Heart left ventricle (tissue), 16 donors: ENCODE measurements at regions not wholly inside any gene's neighbourhood (a gene's known extent, or its start where the extent isn't known, plus 50 kb on each side); places are given as distances from the start of the nearest gene placed in this dataset.

Source experiments
- ATAC-seq, 4 donors: fragments of 200-7000 bp; cut with Tn5 transposase; one replicate each; pipeline ENCODE4 v1.9.1; 2020 to 2022; ENCODE audit warnings: moderate library complexity in 4 of 4, mild to moderate bottlenecking in 3 of 4, moderate number of reproducible peaks in 1 of 4
- DNase-seq, 5 donors: peaks; one replicate each; pipeline ENCODE4 v3.0.0-alpha.2; 2020
- H3K27ac ChIP-seq, 12 donors: fragments of 200-600 bp; sonication (generic) in 4 of 12; one replicate each; pipeline versions ENCODE4 v1.5.0 to v1.8.0; 2016 to 2022; ENCODE audit warnings: mild to moderate bottlenecking in 2 of 12
- H3K27me3 ChIP-seq, 9 donors: fragments of 200-600 bp; sonication (generic) in 2 of 9; one replicate each; pipeline versions ENCODE4 v1.5.1 to v1.8.0; 2016 to 2022; ENCODE audit warnings: mild to moderate bottlenecking in 3 of 9
- H3K36me3 ChIP-seq, 9 donors: fragments of 200-600 bp; sonication (generic) in 2 of 9; one replicate each; pipeline versions ENCODE4 v1.5.0 to v1.8.0; 2018 to 2022; ENCODE audit warnings: mild to moderate bottlenecking in 2 of 9
- H3K4me1 ChIP-seq, 12 donors: fragments of 200-600 bp; sonication (generic) in 4 of 12; one replicate each; pipeline versions ENCODE4 v1.5.0 to v1.8.0; 2016 to 2022; ENCODE audit warnings: mild to moderate bottlenecking in 3 of 12
- H3K4me3 ChIP-seq, 12 donors: fragments of 200-600 bp; sonication (generic) in 4 of 12; one replicate each; pipeline versions ENCODE4 v1.5.0 to v1.8.0; 2017 to 2022; ENCODE audit warnings: mild to moderate bottlenecking in 9 of 12, moderate library complexity in 4 of 12
- H3K9me3 ChIP-seq, 12 donors: fragments of 200-600 bp; sonication (generic) in 4 of 12; one replicate each; pipeline versions ENCODE4 v1.5.0 to v1.8.0; 2016 to 2022; ENCODE audit warnings: mild to moderate bottlenecking in 1 of 12
- POLR2A ChIP-seq, 2 donors: fragments of 450-650 bp; IDR thresholded peaks; one replicate each; pipeline ENCODE4 v1.6.1; 2017; ENCODE audit warnings: antibody characterized with exemption in 2 of 2, mild to moderate bottlenecking in 2 of 2, moderate library complexity in 2 of 2
- WGBS, 4 donors: extraction: QIAGEN DNeasy Blood & Tissue Kit in 2 of 4; methylation state at CpG; one replicate each; pipeline versions ENCODE4 v1.1.5 to v1.1.7; 2013 to 2018; 5-methylcytosine and 5-hydroxymethylcytosine counted together
- intact Hi-C, 10 donors: fragments of 100-400 bp; cut with DNase I; formaldehyde crosslinking; loops; one replicate each; pipeline versions ENCODE4 v1.11.1 to v1.14.2; 2022
- TF ChIP-seq, protein P1 (sequence below), 12 donors: fragments of 200-600 bp; sonication (generic) in 4 of 12; IDR thresholded peaks; one replicate each; pipeline versions ENCODE4 v1.5.0 to v1.8.0; 2018 to 2022; ENCODE audit warnings: antibody characterized with exemption in 12 of 12, mild to moderate bottlenecking in 5 of 12
- donor health status: ischemic (EF 13 %, LVEDD 7.1; RV severe dilation, severe dysfunction).
- donor health status: healthy with polysubstance abuse.
- donor health status: DM: no; HTN: yes; CAD: no.
- donor health status: DM: no; HTN: no; CAD: no.
- donor health status: ischemic (EF 25% LVEDD 6.9; RV normal size, moderate dysfunction).
- donor health status: ischemic (EF 25% LVEDD 5.7; RV mildly dilated, moderate dysfunction).
- donor health status: healthy.
- donor health status: DM: yes; HTN: yes; CAD: no.
- donor health status: ischemic (EF 35%, LVEDD 5.7; RV mildly dilated, moderate dysfunction).
- donor health status: nonischemic (EF 11% LVEDD 7.7; RV severe dilation, severe dysfunction).
- donor health status: DM: yes; HTN: yes; CAD: no.
- donor health status: PGD.
- donor health status: ischemic (EF 29% LVEDD 5.4; RV normal size, mild dysfunction).
- donor health status: nonischemic (EF 23%, LVEDD 6.1; RV moderate dilation, normal function).

- intact Hi-C loops = no loop called here
- WGBS, 4 donors = 71 to 81% (median 76%) methylated on average over 1 of the region's 1 CpG
- Histone ChIP-seq H3K27me3 (no peaks in the 10 kb centered on the region), H3K36me3 (no peaks in the 10 kb centered on the region), H3K27ac (no peak overlapping the region), H3K4me3 (no peak overlapping the region), H3K9me3 (peaks cover 0 to 10% (median 0%) of the 10 kb centered on the region in 12 donors), H3K4me1 (no peaks in the 10 kb centered on the region)
- TF ChIP-seq, protein P1, sequence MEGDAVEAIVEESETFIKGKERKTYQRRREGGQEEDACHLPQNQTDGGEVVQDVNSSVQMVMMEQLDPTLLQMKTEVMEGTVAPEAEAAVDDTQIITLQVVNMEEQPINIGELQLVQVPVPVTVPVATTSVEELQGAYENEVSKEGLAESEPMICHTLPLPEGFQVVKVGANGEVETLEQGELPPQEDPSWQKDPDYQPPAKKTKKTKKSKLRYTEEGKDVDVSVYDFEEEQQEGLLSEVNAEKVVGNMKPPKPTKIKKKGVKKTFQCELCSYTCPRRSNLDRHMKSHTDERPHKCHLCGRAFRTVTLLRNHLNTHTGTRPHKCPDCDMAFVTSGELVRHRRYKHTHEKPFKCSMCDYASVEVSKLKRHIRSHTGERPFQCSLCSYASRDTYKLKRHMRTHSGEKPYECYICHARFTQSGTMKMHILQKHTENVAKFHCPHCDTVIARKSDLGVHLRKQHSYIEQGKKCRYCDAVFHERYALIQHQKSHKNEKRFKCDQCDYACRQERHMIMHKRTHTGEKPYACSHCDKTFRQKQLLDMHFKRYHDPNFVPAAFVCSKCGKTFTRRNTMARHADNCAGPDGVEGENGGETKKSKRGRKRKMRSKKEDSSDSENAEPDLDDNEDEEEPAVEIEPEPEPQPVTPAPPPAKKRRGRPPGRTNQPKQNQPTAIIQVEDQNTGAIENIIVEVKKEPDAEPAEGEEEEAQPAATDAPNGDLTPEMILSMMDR (IDR thresholded peaks at IDR 0.05) = no peak
- no peak for TF ChIP-seq POLR2A (IDR thresholded peaks at IDR 0.05)
- ATAC-seq (no peak), DNase-seq (no peak)
Measured at GRCh38 chr3:182220471-182220870, 508.7 kb downstream of the SOX2 start.

GRCh38 chr3:182226995-182227394, 515.3 kb downstream of the SOX2 start:
- Histone ChIP-seq H3K27ac (no peak overlapping the region), H3K9me3 (peaks cover 0 to 10% (median 0%) of the 10 kb centered on the region in 12 donors), H3K4me1 (no peaks in the 10 kb centered on the region), H3K4me3 (no peak overlapping the region), H3K36me3 (no peaks in the 10 kb centered on the region), H3K27me3 (no peaks in the 10 kb centered on the region)
- TF ChIP-seq POLR2A (IDR thresholded peaks at IDR 0.05) = no peak
- TF ChIP-seq, protein P1 (IDR thresholded peaks at IDR 0.05) = no peak
- no peak for DNase-seq
- no peak for ATAC-seq
- WGBS, 4 donors = 41 to 52% (median 43%) methylated on average over 4 of the region's 4 CpGs
- intact Hi-C loops = no loop called here

- 96 to 99% (median 97%) methylated on average over 1 of the region's 1 CpG for WGBS, 4 donors
- H3K4me3 ChIP-seq = no peak overlapping the region
- H3K36me3 ChIP-seq = no peaks in the 10 kb centered on the region
- H3K4me1 ChIP-seq = no peaks in the 10 kb centered on the region
- H3K9me3 ChIP-seq = no peaks in the 10 kb centered on the region
- DNase-seq (no peak), ATAC-seq (no peak)
- TF ChIP-seq POLR2A (IDR thresholded peaks at IDR 0.05) = no peak
- TF ChIP-seq, protein P1 (IDR thresholded peaks at IDR 0.05) = no peak
- H3K27ac ChIP-seq = no peak overlapping the region
- intact Hi-C loops = no loop called here
- no peaks in the 10 kb centered on the region for H3K27me3 ChIP-seq
Measured at GRCh38 chr3:182233405-182233804, 521.7 kb downstream of the SOX2 start.

GRCh38 chr3:182233957-182234356, 522.2 kb downstream of the SOX2 start:
- Histone ChIP-seq H3K27ac (no peak overlapping the region), H3K9me3 (no peaks in the 10 kb centered on the region), H3K4me3 (no peak overlapping the region), H3K4me1 (no peaks in the 10 kb centered on the region), H3K27me3 (no peaks in the 10 kb centered on the region), H3K36me3 (no peaks in the 10 kb centered on the region)
- intact Hi-C loops = no loop called here
- 48 to 57% (median 53%) methylated on average over 3 of the region's 3 CpGs for WGBS, 4 donors
- no peak for ATAC-seq
- TF ChIP-seq POLR2A (IDR thresholded peaks at IDR 0.05) = no peak
- TF ChIP-seq, protein P1 (IDR thresholded peaks at IDR 0.05) = no peak
- no peak for DNase-seq
